HFF-Myc (cell line): ENCODE measurements at regions not wholly inside any gene's neighbourhood (a gene's known extent, or its start where the extent isn't known, plus 50 kb on each side); places are given as distances from the start of the nearest gene placed in this dataset.

ENCODE experiments used
- DNase-seq: peaks from one replicate; pipeline ENCODE4 v3.0.0-alpha.2; 2011; ENCODE audit warnings: low read depth; ENCODE audit errors: extremely low read depth
- H3K4me3 ChIP-seq: replicated peaks from 2 replicates; pipeline ENCODE4 v1.5.1; 2011; ENCODE audit warnings: low read depth, mild to moderate bottlenecking, control low read depth, low read length
- TF ChIP-seq, protein P1 (sequence below): IDR thresholded peaks from 2 replicates; pipeline ENCODE4 v1.5.1; 2012; ENCODE audit warnings: mild to moderate bottlenecking, low read depth, low read length, control low read depth; ENCODE audit errors: missing control alignments

DNA sequence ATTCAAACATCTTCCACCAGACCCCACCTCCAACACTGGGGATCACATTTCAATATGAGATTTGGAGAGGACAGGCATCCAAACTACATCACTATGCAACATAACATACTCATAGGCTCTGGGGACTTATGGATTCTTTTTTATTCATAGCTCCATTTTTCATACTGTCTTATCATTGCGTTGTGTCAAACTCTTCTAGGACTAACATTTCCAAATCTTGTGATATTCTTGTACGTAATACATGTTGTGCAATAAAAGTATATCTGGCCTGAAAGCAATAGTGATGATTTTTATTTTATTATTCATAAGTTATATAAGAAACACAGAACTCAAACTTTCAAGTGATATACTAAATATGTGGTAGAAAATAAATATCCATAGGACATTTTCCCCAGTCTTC, 60.6 kb upstream of the ACTR3 start:
- no peak overlapping the region for H3K4me3 ChIP-seq
- DNase-seq = no peak
- TF ChIP-seq, protein P1, sequence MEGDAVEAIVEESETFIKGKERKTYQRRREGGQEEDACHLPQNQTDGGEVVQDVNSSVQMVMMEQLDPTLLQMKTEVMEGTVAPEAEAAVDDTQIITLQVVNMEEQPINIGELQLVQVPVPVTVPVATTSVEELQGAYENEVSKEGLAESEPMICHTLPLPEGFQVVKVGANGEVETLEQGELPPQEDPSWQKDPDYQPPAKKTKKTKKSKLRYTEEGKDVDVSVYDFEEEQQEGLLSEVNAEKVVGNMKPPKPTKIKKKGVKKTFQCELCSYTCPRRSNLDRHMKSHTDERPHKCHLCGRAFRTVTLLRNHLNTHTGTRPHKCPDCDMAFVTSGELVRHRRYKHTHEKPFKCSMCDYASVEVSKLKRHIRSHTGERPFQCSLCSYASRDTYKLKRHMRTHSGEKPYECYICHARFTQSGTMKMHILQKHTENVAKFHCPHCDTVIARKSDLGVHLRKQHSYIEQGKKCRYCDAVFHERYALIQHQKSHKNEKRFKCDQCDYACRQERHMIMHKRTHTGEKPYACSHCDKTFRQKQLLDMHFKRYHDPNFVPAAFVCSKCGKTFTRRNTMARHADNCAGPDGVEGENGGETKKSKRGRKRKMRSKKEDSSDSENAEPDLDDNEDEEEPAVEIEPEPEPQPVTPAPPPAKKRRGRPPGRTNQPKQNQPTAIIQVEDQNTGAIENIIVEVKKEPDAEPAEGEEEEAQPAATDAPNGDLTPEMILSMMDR = no peak

- no peak overlapping the region for H3K4me3 ChIP-seq
- TF ChIP-seq, protein P1 = no peak
- no peak for DNase-seq
Observed at GRCh38 chr2:113828049-113828742, 61.7 kb upstream of the ACTR3 start.

GRCh38 chr2:113827426-113827825, 62.5 kb upstream of the ACTR3 start:
- TF ChIP-seq, protein P1 = no peak
- no peak overlapping the region for H3K4me3 ChIP-seq
- DNase-seq = no peak

- H3K4me3 ChIP-seq = no peak overlapping the region
- TF ChIP-seq, protein P1 = no peak
- no peak for DNase-seq
Observed at GRCh38 chr2:113826346-113827285, 63.3 kb upstream of the ACTR3 start.

DNA sequence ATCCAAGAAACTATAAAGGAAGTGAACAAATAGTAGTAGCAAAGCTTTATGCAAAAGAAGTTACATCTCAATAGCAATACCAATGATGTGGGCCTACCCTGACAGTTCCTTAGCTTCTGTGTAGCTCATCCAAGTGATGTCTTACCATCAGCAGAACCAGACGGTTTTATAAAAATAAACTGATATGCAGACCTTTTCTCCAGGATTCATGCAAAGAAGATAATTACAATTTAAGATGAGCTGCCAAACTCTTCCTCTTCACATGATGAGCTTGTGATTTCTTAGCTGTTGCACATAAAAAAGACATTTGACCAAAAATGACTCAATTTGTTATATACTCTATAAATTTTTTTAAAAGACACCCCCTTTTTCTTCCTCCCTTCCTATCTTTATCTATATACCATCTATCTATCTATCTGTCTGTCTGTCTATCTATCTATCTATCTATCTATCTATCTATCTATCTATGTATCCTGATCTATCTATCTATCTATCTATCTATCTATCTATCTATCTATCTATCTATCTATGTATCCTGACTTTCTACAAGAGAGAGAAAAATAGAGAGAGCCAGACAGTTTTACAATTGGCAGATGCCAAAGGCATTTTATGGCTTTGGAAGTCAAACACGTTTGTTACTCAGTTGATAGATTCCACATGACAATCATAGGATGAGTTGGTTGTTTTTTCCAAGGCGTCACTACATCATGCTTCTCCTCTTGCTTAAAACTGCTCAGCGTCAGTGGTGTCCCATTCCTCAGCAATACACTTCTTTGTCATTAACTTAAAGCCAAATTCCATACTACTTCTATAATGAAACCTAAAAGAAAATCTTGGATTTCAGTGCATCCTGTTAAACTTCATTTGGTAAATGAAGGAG, 65.9 kb upstream of the ACTR3 start:
- TF ChIP-seq, protein P1 = no peak
- DNase-seq = no peak
- no peak overlapping the region for H3K4me3 ChIP-seq

GRCh38 chr2:113822087-113822815, 65.8 kb upstream of the SLC35F5 start:
- no peak for DNase-seq

More at GRCh38 chr2:113822087-113822815, 65.8 kb upstream of the SLC35F5 start:
- TF ChIP-seq, protein P1 = no peak
- no peak overlapping the region for H3K4me3 ChIP-seq
